Renal cortex interstitium (tissue), 11 donors: ENCODE measurements at regions not wholly inside any gene's neighbourhood (a gene's known extent, or its start where the extent isn't known, plus 50 kb on each side); places are given as distances from the start of the nearest gene placed in this dataset.
A peak's percentile ranks its signal among the peaks of the same experiment; 100 is the strongest.

Experiments used
- DNase-seq, 11 donors: peaks; one replicate each; pipeline ENCODE4 v3.0.0-alpha.2; 2013; ENCODE audit warnings: low read depth in 9 of 11, low spot score in 4 of 11; ENCODE audit errors: extremely low read depth in 1 of 11

GRCh38 chr6:150705392-150705791, 105.7 kb downstream of the PLEKHG1 start:
- no peak for DNase-seq

GRCh38 chr6:150710236-150710635, 110.6 kb downstream of the PLEKHG1 start:
- no peak for DNase-seq

GRCh38 chr6:150711061-150711460, 111.4 kb downstream of the PLEKHG1 start:
- DNase-seq = no peak

DNA sequence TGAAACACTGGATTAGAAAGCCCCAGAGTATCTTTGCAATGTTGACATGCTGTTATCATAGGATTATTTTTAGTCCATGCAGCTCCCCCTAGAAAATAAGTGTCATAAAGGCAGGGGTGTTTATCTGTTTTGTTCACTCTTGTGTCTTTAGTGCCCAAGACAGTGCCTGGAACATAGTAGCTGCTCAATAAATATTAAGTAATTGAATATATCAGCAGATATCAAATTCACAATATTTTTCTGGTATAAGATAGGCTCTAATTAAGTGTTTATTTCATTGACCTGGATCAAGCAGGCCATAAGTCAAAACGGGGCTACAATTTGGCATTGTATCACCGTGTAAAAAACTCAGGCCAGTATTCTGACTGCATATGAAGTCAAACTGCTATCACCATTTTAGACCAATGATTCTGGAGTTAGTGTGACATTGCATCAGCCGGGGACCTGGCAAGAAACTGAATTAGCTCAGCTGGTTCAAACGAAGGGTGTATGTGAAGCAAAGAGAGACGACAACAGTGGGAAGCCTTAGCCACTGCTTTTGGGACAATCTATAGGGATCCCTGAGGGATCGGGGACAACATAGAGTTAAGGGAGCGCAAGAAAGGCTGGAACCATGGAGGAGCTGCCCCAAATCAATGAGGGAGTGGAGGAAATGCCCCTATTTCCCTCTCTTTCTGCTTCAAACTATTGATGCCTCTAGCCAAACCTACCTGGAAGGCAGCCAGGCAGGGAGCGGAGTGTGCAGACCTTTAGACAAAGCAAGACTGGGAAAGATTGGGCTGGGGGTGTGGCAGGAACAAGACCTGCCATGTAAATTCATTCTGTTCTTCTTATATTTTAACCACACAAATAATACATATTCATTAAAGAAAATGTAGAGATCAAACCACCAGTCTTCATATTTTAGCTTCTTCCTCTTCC, 112.2 kb downstream of the PLEKHG1 start:
- no peak for DNase-seq

DNA sequence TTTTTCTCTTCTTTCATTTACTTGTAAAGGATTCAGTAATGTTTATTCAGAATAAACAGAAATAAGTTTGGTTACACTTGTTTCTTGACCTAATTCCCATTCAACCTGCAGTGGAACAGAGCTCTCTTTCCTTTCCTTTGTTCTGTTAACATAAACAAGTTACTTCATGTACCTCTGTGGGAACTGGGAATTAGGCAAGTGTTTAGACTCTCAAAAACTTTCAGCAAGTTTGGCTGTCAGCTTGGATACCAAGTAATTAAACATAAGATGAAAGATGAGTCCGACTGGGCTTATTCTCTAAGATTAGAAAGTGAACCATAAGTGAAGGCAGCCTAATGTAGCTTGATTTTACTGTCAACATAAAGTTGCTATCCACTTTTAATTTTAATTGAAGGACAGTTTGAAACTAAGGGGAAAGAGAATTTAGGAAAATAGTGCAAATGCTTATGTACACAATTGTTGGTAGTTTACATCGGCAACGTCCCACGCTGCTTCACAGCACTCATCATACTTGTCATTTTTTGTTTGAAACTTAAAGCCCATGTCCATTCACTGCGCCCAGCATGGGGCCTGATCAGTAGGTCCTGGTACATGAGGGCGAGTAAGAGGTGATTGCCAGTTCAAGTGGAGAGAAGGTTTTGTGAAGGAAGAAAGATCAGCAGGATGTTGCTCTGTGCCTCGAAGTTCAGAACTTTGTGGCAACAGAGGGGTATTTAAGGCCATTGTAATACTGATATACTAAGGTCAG, 113.0 kb downstream of the PLEKHG1 start:
- no peak for DNase-seq

GRCh38 chr6:150713487-150713886, 113.8 kb downstream of the PLEKHG1 start:
- DNase-seq = no peak

DNA sequence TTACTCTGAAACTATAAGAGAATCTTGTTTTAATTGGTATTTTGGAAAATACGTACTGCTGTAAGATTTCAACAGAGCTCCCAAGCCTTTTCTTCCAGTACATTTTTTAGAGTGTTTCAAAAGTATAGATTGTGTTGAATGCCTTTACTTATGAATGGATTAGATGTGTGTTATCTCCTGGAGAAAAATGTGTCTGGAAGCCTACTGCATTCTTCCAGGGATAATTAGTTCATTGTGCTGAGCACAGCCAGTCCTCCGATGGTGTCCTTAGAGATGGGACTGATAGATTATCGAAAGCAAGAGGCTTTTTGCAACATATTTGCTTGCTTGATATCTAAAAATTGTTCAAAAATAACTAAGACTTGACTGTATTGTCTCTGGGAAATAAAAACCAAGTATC, 114.2 kb downstream of the PLEKHG1 start:
- DNase-seq = no peak

- DNase-seq = no peak
Observed at GRCh38 chr6:150715133-150715532, 115.4 kb downstream of the PLEKHG1 start.

- no peak for DNase-seq
Observed at GRCh38 chr6:150717419-150717818, 117.7 kb downstream of the PLEKHG1 start.

DNA sequence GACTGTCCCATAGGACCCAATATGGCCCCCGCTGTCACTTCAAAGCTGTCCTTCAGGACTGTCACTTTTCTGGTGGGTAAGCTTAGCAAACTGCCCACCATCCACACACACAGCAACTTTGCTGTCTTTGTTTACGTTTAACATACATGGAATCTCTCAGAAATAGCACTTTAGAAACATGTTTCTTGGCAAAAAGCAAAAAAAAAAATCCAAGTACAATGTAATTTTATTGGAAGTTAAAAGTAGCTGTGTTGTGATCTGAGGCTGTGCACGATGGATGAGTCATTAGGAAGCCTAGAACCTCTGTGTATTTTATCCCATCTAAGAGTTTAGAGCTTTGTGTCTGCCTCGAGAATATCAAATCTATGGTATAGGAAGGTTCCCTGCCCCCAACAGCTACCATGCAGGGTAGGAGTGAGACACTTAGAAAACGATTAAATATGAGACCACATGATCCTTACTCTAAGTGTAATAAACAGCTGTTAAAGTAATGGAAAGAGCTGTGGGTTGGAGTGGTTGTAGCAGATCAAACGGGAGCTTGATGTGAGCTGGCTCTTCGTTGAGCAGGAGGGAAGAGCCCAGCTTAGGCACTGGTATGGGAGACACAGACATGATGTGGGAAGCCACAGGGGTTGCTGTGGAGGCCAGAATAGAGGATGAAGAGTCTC, 119.5 kb downstream of the PLEKHG1 start:
- DNase-seq = no peak

- DNase-seq = no peak
Observed at GRCh38 chr6:150719831-150720230, 120.1 kb downstream of the PLEKHG1 start.

- peak in 8 of 11 donors; percentile 39 to 77 (median 52) for DNase-seq
Observed at GRCh38 chr6:150720774-150721233, 121.1 kb downstream of the PLEKHG1 start.

- DNase-seq = no peak
Observed at GRCh38 chr6:150721418-150722266, 122.0 kb downstream of the PLEKHG1 start.

GRCh38 chr6:150722614-150723344, 123.1 kb downstream of the PLEKHG1 start:
- DNase-seq = no peak

GRCh38 chr6:150723345-150723658, 123.6 kb downstream of the PLEKHG1 start:
- no peak for DNase-seq

DNA sequence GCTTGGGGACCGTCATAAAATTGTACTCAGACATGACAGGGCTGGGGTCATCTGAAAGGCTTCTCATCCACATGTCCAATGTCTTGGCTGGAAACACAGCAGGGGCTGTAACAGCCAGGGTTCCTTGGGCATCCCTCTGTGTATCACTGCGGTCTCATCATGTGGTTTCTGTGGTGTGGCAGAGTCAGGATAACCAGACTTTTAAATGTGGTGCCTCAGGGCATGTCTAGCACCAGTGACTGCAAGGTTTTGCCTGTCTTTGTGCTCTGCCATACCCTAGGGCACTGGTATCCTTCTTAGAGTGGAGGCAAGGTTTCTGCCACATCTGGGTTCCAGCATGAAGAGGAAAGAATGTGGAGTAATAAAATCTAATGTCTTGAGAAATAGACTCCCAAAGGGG, 124.2 kb downstream of the PLEKHG1 start:
- DNase-seq = no peak

- DNase-seq = no peak
Observed at GRCh38 chr6:150725795-150726194, 126.1 kb downstream of the PLEKHG1 start.

GRCh38 chr6:150729188-150729748, 129.6 kb downstream of the PLEKHG1 start:
- no peak for DNase-seq
